HG03575 (cell line): ENCODE measurements at regions not wholly inside any gene's neighbourhood (a gene's known extent, or its start where the extent isn't known, plus 50 kb on each side); places are given as distances from the start of the nearest gene placed in this dataset.

Experiments
- ATAC-seq: cut with Tn5 transposase; IDR thresholded peaks from one replicate; pipeline ENCODE4 v1.9.1; 2021; ENCODE audit not compliant: unreplicated experiment, insufficient number of reproducible peaks, low FRiP score; ENCODE audit errors: extremely low read depth

DNA sequence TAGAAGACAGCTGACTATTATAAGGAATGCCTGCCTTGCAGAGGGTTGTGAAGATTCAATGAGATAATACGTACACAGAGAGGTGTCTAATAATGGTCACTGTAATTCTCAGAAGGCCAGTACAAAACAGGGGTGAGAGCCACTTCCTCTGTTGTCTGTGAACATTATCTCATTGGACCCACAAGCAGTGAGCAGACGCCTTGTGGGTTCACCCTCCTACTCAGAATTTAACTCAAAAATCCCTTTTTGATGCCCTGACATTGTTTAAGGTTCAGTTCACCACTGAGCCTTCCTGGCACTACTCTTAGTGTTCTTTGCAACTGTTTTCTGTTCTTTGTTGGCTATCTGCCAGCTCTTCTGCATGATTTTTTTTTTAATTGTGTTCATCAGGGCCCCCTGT, 467.4 kb downstream of the BCOR start:
- ATAC-seq, result no peak

GRCh38 chrX:39631276-39632229, 466.2 kb downstream of the BCOR start:
- no peak for ATAC-seq

- ATAC-seq, result no peak
These were observed 464.5 kb downstream of the BCOR start for GRCh38 chrX:39633293-39633692.

GRCh38 chrX:39636481-39636880, 461.3 kb downstream of the BCOR start:
- no peak for ATAC-seq

DNA sequence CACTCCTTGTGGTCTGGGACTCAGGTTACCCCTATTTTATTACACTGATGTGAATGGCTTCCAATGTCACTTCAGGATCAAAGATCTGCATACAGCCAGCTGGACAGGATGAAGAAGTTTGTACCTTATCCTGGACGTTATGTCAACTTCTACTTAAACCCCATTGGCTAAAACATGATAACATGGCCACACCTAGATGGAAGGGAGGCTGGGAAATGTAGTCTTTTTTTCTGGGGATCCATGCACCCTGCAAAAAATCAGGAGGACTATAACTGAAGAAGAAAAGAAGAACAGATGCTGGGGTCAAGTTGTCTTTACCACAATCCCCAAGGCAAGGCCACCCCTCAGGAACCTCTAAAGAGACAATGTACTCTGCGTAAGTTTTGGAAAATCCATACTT, 459.2 kb downstream of the BCOR start:
- no peak for ATAC-seq

DNA sequence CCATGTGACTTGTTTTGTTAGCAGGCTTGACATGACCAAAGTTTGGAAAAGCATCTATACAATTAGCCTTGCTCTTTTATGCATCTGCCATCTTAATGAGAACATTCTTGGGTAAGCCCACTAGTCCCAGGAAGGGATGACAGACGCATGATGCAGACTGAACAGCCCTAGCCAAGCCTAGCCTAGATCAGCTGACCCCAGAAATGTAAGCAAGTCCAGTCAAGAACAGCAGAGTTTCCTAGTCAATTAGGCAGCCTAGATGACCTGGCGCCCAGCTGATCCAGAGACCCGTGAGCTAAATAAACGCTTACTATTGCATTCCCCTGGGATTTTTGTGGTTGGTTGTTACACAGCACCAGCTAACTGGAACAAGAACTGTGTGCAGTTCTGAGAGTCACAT, 457.9 kb downstream of the BCOR start:
- ATAC-seq, result no peak

DNA sequence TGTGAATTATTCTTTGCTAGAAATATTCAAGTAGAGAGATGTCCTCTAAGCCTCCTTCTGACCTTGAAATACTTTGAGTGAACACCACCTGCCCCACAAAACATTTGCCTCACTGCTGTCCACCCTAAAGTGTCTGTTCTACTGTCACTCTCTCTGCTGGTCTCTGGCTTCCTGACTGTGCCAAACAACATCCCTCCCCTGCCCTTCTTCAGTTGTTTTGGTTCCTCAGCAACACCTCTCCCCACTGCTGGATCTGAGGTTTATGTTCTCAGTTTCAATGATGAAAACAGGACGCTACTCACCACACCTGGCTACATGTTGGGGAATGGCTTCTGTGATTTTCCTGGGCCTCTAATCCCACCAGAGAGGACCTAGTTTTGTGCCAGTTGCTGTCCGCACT, 456.9 kb downstream of the BCOR start:
- ATAC-seq, result no peak

- ATAC-seq, result no peak
These were observed 455.7 kb downstream of the BCOR start for GRCh38 chrX:39642071-39642470.

DNA sequence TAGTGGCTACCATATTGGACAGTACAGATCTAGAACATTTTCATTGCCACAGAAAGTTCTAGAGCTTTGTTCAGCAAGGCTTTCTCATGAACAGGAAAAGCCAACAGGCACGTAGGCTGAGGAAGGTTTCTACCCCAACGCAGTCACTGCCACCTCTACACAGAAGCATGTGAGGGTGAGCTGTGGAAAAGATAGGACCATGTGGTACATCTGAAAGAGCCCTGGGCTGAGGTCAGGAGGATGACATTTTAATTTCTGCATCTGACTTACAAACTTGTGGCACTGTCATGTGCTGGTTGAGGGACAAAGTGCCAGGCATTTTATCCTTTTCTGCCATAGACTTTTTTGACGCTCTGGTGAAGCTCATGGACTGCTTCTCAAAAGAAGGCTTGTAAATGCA, 454.2 kb downstream of the BCOR start:
- no peak for ATAC-seq

- ATAC-seq, result no peak
These were observed 452.4 kb downstream of the BCOR start for GRCh38 chrX:39645178-39645895.

DNA sequence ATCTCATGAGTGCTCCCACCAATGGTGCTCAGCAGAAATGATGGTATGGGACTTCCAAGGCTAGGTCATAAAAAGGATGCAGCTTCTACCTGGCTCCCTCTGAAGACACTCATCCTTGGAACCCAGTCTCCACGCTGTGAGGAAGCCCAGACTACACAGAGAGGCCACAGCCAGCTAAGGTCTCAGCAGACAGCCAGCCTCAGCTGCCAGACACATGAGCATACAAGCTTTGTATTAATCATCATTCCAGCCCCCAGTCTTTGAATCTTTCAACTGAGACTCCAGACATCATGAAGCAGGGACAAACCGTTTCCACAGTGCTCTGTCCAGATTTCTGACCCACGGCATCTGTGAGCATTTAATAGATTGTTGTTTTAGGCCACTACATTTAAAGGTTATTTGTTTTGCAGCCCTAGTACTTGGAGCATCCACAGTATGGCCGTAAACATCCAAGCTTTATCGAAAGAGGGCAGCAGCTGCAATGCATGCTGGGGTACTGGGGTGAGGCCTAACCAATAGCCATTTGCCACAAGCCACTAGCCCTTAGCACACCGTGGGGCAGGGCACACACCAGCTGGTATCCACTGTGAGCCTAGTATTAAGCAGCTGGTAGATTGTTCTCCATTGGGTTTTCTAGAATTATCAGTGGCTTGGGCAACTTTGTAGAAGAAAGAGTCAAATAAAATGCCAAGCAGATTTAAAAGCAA, 449.1 kb downstream of the BCOR start:
- no peak for ATAC-seq

GRCh38 chrX:39650768-39651347, 446.9 kb downstream of the BCOR start:
- no peak for ATAC-seq

DNA sequence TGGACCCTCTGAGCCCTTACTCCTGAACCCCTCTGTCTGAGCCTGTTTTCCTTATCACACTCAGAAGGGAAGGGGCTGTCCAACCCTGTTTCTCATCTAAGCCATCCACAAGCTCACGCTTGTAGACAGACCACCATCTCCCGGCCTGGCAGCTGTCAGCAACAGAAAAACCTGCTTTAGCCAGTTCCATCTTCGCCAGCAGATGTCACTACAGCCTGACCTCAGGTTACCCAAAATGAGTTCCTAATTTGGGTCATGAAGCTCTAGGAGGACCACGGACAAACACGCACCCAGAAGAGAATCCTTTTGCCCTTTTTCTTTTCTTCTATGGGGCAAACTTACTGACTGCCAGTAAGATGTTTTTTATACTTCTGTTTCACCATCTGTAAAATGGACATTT, 445.4 kb downstream of the BCOR start:
- ATAC-seq, result no peak

- no peak for ATAC-seq
These were observed 444.1 kb downstream of the BCOR start for GRCh38 chrX:39653691-39654090.

GRCh38 chrX:39654183-39654925, 443.4 kb downstream of the BCOR start:
- no peak for ATAC-seq

GRCh38 chrX:39654952-39655351, 442.8 kb downstream of the BCOR start:
- no peak for ATAC-seq

- no peak for ATAC-seq
These were observed 436.4 kb downstream of the BCOR start for GRCh38 chrX:39661116-39661907.
